ENCODE measurements at regions not wholly inside any gene's neighbourhood (a gene's known extent, or its start where the extent isn't known, plus 50 kb on each side); places are given as distances from the start of the nearest gene placed in this dataset.

DNA sequence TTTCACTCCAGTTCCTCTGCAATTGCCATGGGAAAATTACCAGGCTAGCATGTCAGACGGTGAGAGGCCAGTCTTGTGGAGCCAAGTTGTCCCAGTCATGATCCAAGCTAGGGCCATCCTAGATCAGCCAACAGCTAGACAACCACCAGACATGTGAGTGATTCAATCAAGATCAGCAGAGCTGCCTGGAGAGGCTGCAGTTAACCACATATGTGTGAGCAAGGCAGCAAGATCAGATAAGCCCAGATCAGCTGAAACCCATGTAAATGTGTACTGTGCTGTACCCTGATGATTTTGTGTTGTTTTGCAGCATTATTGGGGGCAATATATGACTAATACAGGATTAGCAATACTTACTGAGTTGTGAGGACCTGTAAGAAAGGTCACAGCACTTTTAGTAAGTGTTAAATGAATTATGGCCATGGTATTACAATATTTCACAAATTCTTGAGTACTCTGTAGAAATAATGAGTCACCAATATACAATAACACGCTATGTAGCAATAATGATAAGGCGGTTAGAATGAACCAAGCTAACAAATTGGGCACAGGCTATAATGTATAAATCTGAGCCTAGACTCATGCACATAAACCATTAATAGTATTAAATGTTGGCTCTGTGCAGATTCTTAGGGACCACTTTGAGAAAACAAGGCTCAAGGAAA, 91.4 kb downstream of the SUDS3 start:
- H3K4me3 Mint-ChIP-seq = no peak overlapping the region
- no peak overlapping the region for H3K27ac Mint-ChIP-seq
- no peaks in the 10 kb centered on the region for H3K27me3 Mint-ChIP-seq
- H3K4me1 Mint-ChIP-seq = no peaks in the 10 kb centered on the region
- no peaks in the 10 kb centered on the region for H3K36me3 Mint-ChIP-seq (ENCODE audit: low read depth)
- ChIA-PET POLR2A (interaction anchor here (1.0 kb wide), 1 partner anchor 9 kb away, joined by 3 read pairs; no protein-coding TSS in a partner anchor), CTCF (no interaction called here)
- peaks cover 3% of the 10 kb centered on the region for H3K9me3 Mint-ChIP-seq
- DNase-seq = no peak

DNA sequence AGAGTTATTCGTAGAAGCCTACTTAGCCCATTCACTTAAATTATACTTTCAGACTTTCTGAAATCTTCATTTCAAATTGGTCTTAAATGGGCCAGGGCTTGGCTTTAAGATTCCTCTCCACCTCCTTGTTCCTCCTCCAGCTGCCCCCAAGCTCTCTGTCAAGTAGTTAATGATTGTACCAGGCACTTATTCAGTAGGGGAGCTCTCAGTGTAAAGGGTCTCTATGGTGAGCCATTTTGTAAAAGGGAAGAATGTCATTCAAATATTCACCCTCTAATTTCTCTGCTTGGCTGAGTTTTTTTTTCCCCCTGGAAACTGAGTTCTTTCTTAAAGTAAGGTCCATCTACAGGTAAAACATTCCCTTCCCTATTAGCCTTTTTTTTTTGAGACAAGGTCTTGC, 96.6 kb downstream of the SUDS3 start:
- Mint-ChIP-seq H3K27ac (no peak overlapping the region), H3K27me3 (no peaks in the 10 kb centered on the region), H3K4me3 (no peak overlapping the region), H3K36me3 (ENCODE audit: low read depth) (no peaks in the 10 kb centered on the region), H3K4me1 (no peaks in the 10 kb centered on the region), H3K9me3 (peaks cover 3% of the 10 kb centered on the region)
- DNase-seq = no peak
- CTCF ChIA-PET = no interaction called here
- POLR2A ChIA-PET = no interaction called here

DNA sequence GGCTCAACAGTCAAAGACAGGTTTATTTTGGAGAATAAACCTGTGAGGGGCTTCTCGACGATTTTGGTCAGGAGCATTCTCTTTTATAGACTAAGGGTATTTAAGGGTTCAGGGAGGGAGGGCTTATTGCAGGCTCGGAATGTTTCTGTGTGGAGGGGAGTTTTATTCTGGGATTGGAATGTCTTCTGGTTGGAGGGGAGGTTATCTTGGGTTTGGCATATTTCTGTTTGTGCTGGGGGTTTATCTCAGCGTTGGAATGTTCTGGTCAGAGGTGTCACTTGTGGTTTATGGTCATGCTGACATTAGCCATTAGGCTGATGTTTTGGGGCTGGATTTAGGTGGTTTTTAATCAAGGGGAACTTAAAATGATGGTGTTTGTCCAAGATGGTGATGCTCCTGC, 103.9 kb downstream of the SUDS3 start:
- no peaks in the 10 kb centered on the region for H3K4me1 Mint-ChIP-seq
- DNase-seq = no peak
- no peak overlapping the region for H3K4me3 Mint-ChIP-seq
- no peak overlapping the region for H3K27ac Mint-ChIP-seq
- H3K9me3 Mint-ChIP-seq = no peaks in the 10 kb centered on the region
- H3K36me3 Mint-ChIP-seq (ENCODE audit: low read depth) = no peaks in the 10 kb centered on the region
- CTCF ChIA-PET = no interaction called here
- H3K27me3 Mint-ChIP-seq = no peaks in the 10 kb centered on the region
- POLR2A ChIA-PET = no interaction called here

DNA sequence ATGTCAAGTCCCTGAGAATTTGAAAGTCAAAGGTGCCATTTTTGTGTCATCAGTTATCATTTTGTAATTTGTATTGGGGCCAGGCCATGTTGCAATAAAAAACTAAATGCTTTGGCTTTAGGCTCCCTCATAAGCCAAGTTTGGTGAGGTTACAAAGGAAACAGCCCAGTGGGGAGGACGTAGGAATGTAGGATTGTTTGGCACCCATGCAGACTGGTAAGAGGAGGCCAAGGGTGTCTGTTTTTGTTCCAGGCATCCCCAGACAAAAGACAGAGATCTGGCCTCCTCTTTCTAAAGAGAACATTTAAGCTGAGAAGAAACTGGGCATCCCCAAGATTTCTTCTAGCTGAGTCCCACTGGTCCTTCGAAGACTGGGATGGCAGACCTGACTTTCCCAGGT, 111.7 kb downstream of the SUDS3 start:
- no peaks in the 10 kb centered on the region for H3K4me1 Mint-ChIP-seq
- POLR2A ChIA-PET = no interaction called here
- H3K27me3 Mint-ChIP-seq = no peaks in the 10 kb centered on the region

DNA sequence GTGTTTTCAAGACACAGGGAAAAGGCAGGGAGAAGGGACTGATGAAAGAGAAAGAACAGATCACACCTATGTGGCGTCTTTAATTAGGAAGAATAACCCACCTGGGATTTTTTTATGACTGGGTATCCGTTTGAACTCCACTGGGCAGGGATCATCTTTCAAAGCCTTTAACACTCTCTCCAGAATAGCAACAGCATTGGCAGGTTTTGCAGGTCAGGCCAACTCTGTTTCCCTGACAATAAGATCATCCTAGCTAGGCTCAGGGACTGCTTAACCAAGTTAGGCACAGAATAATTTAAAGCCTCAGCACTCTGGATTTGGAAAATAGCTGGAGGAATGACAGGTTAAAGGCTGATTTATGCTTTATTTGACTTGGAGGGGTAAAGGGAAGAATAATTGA, 117.6 kb downstream of the SUDS3 start:
- Mint-ChIP-seq H3K36me3 (ENCODE audit: low read depth) (no peaks in the 10 kb centered on the region), H3K9me3 (no peaks in the 10 kb centered on the region)
- CTCF ChIA-PET = no interaction called here

More for the DNA sequence above, 111.7 kb downstream of the SUDS3 start:
- H3K4me3 Mint-ChIP-seq = no peak overlapping the region
- CTCF ChIA-PET = no interaction called here
- no peaks in the 10 kb centered on the region for H3K9me3 Mint-ChIP-seq
- DNase-seq = no peak
- no peaks in the 10 kb centered on the region for H3K36me3 Mint-ChIP-seq (ENCODE audit: low read depth)
- H3K27ac Mint-ChIP-seq = no peak overlapping the region

DNA sequence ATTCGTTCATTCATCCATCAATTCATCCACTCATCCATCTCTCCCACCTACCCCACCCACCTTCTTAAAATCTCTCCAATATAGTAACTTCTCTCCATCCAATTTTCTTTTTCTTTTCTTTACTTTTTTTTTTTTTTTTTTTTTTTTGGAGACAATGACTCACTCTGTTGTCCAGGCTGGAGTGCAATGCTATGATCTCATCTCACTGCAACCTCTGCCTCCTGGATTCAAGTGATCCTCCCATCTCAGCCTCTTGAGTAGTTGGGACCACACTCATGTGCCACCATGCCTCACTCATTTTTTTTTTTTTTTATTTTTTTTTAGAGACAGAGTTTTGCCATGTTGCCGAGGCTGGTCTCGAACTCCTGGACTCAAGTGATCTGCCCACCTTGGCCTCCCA, 118.4 kb downstream of the SUDS3 start:
- no peaks in the 10 kb centered on the region for H3K9me3 Mint-ChIP-seq
- no peaks in the 10 kb centered on the region for H3K4me1 Mint-ChIP-seq
- no peaks in the 10 kb centered on the region for H3K36me3 Mint-ChIP-seq (ENCODE audit: low read depth)
- ChIA-PET CTCF (no interaction called here), POLR2A (no interaction called here)
- no peaks in the 10 kb centered on the region for H3K27me3 Mint-ChIP-seq
- H3K27ac Mint-ChIP-seq = no peak overlapping the region
- DNase-seq = no peak
- no peak overlapping the region for H3K4me3 Mint-ChIP-seq

More for the DNA sequence above, 117.6 kb downstream of the SUDS3 start:
- Mint-ChIP-seq H3K27ac (no peak overlapping the region), H3K27me3 (no peaks in the 10 kb centered on the region), H3K4me3 (no peak overlapping the region), H3K4me1 (no peaks in the 10 kb centered on the region)
- no peak for DNase-seq
- POLR2A ChIA-PET = no interaction called here

DNA sequence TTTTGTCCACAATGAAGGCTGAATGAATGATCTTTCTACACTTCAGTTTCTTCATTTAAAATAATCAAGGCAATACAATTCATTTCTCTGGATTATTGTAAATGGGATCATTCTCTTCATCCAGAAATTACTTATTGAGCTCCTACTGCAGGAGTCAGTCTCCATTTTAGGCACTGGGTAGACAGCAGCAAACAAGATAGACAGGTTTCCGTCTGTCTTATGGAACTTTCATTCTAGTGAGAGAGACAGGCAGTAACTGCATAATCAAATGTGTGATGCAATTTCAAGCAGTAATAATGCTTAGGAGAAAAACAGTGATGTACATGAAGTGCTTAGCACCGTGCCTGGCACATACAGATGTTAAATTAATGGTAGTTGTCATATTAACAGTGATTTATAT, 118.9 kb downstream of the SUDS3 start:
- DNase-seq = no peak
- POLR2A ChIA-PET = no interaction called here
- no peaks in the 10 kb centered on the region for H3K9me3 Mint-ChIP-seq
- no peaks in the 10 kb centered on the region for H3K36me3 Mint-ChIP-seq (ENCODE audit: low read depth)
- H3K4me3 Mint-ChIP-seq = no peak overlapping the region
- no peaks in the 10 kb centered on the region for H3K4me1 Mint-ChIP-seq
- H3K27ac Mint-ChIP-seq = no peak overlapping the region
- no peaks in the 10 kb centered on the region for H3K27me3 Mint-ChIP-seq
- CTCF ChIA-PET = no interaction called here

DNA sequence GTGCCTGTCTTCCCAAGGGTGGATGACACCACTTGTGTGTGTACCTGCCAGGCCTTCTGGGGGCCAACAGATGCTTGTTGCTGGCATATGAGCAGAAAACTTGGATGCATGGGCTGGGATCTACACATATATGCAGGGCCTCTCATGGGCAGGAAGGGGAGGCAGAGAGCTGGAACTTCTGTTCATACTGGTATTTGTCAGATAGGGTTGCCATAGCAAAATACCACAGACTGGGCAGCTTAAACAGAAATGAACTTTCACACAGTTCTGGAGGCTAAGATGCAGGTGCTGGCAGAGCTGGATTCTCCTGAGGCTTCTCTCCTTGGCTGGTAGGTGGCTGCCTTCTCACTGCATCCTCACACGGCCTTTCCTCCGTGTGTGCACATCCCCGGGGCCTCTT, 121.8 kb downstream of the SUDS3 start:
- CTCF ChIA-PET = no interaction called here
- Mint-ChIP-seq H3K4me1 (no peaks in the 10 kb centered on the region), H3K36me3 (ENCODE audit: low read depth) (no peaks in the 10 kb centered on the region), H3K4me3 (no peak overlapping the region), H3K27ac (no peak overlapping the region), H3K27me3 (no peaks in the 10 kb centered on the region), H3K9me3 (no peaks in the 10 kb centered on the region)
- no peak for DNase-seq
- POLR2A ChIA-PET = no interaction called here

DNA sequence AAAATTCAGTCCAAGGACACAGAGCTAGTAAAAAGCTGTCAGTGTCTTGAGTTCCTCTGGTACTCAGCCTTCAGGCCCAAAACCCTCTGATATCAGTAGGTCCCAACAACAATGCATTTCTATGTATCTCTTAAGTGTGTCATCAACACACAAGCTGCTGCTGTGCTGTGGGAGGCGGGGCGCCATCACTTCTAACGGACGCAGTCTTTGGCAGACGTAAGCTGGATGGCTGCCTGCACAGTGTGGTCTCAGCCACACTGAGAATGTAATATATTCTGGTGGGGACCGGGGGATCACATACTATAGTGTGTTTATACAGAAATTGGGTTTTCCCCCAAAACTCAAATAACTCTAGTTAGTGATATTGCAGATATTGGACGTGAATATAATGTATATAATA, 123.9 kb downstream of the SUDS3 start:
- Mint-ChIP-seq H3K27me3 (no peaks in the 10 kb centered on the region), H3K9me3 (no peaks in the 10 kb centered on the region), H3K4me3 (no peak overlapping the region), H3K27ac (no peak overlapping the region), H3K36me3 (ENCODE audit: low read depth) (no peaks in the 10 kb centered on the region), H3K4me1 (no peaks in the 10 kb centered on the region)
- ChIA-PET POLR2A (no interaction called here), CTCF (no interaction called here)
- no peak for DNase-seq

DNA sequence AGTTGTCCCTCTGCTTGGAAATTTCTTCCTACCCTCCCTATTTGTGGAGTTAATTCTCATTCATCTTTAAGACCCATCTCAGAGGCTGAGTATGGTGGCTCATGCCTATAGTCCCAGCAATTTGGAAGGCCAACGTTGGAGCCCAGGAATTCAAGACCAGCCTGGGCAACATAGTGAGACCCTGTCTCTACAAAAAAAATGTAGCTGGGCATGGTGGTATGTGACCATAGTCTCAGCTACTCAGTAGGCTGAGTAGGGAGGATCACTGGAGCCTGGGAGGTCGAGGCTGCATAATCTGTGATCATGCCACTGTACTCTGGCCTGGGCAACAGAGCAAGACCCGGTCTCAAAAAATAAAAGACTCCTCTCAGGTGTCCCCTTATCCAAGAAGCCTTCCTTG, 125.1 kb downstream of the SUDS3 start:
- no peaks in the 10 kb centered on the region for H3K27me3 Mint-ChIP-seq
- CTCF ChIA-PET = no interaction called here
- H3K4me1 Mint-ChIP-seq = no peaks in the 10 kb centered on the region
- POLR2A ChIA-PET = no interaction called here
- no peak overlapping the region for H3K4me3 Mint-ChIP-seq
- H3K27ac Mint-ChIP-seq = no peak overlapping the region
- H3K9me3 Mint-ChIP-seq = no peaks in the 10 kb centered on the region
- DNase-seq = no peak
- H3K36me3 Mint-ChIP-seq (ENCODE audit: low read depth) = no peaks in the 10 kb centered on the region

DNA sequence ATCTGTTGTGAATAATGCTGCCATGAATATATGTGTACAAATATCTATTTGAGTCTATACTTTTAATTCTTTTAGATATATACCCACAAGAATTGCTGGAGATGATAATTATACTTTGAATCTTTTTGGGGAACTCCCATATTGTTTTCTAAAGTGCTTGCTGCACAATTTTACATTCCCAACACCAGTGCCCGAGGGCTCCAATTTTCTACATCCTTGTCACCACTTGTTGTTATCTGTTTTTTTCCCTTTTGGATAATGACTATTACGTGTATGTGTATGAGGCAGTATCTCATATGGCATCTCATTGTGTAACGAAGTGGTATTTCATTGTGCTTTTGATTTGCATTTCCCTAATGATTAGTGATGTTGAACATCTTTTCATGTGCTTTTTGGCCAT, 127.1 kb downstream of the SUDS3 start:
- H3K4me3 Mint-ChIP-seq = no peak overlapping the region
- no peaks in the 10 kb centered on the region for H3K4me1 Mint-ChIP-seq
- no peak overlapping the region for H3K27ac Mint-ChIP-seq
- no peak for DNase-seq
- no peaks in the 10 kb centered on the region for H3K27me3 Mint-ChIP-seq
- ChIA-PET POLR2A (no interaction called here), CTCF (no interaction called here)
- no peaks in the 10 kb centered on the region for H3K9me3 Mint-ChIP-seq
- no peaks in the 10 kb centered on the region for H3K36me3 Mint-ChIP-seq (ENCODE audit: low read depth)

DNA sequence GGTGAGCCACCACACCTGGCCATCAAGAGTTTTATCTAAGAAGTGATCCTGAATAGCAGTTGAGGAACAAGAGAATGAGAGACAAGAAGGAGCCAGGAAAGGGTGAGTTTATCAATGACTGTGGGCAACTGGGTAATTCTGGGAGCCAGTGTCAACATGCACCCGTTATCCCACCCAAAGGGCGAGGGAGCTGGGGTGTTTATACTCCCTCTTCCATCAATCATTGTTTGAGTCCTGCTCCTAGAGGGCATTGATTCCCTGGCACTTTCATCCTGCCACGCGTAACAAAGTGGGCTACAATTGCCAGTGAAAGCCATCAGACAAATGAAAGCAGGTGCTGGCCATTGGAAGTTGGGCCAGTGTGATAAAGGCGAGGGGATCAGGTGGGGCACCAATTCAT, 136.3 kb downstream of the SUDS3 start:
- Mint-ChIP-seq H3K27ac (no peak overlapping the region), H3K4me1 (no peaks in the 10 kb centered on the region), H3K9me3 (no peaks in the 10 kb centered on the region), H3K27me3 (no peaks in the 10 kb centered on the region), H3K4me3 (no peak overlapping the region), H3K36me3 (ENCODE audit: low read depth) (no peaks in the 10 kb centered on the region)
- CTCF ChIA-PET = interaction anchor here (1.6 kb wide), 1 partner anchor 9 kb away, joined by 4 read pairs; no protein-coding TSS in a partner anchor
- POLR2A ChIA-PET = no interaction called here
- DNase-seq = no peak

DNA sequence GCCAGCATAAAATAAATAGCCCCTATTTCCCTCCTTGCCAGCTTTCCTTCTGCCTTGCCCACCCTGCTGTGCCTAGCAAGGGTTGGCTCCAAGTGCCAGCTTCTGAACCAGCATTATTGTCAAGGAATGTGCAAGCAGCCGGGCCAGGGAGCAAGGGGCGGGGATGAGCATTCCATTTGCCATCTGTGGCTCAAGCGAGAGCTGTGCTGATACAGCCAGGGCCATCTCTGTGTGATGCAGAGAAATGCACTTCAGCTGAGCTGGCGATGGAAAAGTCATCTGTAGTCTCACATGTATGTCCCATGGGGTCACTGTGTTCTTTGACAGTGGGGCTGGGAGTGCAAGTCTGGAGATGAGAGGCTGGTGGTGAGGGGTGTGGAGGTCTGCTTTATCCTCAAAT, 137.3 kb downstream of the SUDS3 start:
- DNase-seq = no peak
- H3K27me3 Mint-ChIP-seq = no peaks in the 10 kb centered on the region
- ChIA-PET CTCF (interaction anchor here (1.6 kb wide), 1 partner anchor 8 kb away, joined by 4 read pairs; no protein-coding TSS in a partner anchor), POLR2A (no interaction called here)
- no peak overlapping the region for H3K27ac Mint-ChIP-seq
- H3K36me3 Mint-ChIP-seq (ENCODE audit: low read depth) = no peaks in the 10 kb centered on the region
- H3K4me3 Mint-ChIP-seq = no peak overlapping the region
- H3K9me3 Mint-ChIP-seq = no peaks in the 10 kb centered on the region
- H3K4me1 Mint-ChIP-seq = no peaks in the 10 kb centered on the region

DNA sequence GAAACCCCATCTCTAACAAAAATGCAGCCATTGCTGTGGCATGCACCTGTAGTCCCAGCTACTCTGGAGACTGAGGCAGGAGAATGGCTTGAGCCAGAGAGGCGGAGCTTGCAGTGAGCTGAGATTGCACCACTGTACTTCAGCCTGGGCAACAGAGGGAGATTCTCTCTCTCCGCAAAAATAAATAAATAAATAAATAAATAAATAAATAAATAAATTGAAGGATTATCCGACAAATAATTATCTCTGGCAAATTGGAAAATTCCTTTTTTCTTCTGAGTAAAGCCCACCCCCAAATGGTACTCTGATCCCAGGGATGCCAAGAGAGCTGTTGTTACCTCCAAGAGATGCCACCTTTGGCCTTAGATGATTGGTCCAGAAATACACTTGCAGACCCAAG, 137.9 kb downstream of the SUDS3 start:
- H3K4me3 Mint-ChIP-seq = no peak overlapping the region
- no peaks in the 10 kb centered on the region for H3K4me1 Mint-ChIP-seq
- H3K9me3 Mint-ChIP-seq = no peaks in the 10 kb centered on the region

More for the DNA sequence above, 137.9 kb downstream of the SUDS3 start:
- DNase-seq = no peak
- ChIA-PET POLR2A (no interaction called here), CTCF (no interaction called here)
- Mint-ChIP-seq H3K27me3 (no peaks in the 10 kb centered on the region), H3K36me3 (ENCODE audit: low read depth) (no peaks in the 10 kb centered on the region), H3K27ac (no peak overlapping the region)

Data from activated CD4-positive, alpha-beta T cell treated with anti-CD3 and anti-CD28 coated beads, Interleukin-2, amount 10 ng/mL, durations not matched to agents 7 days and 5 days (primary cell).